K562 (cell line): ENCODE measurements at regions not wholly inside any gene's neighbourhood (a gene's known extent, or its start where the extent isn't known, plus 50 kb on each side); places are given as distances from the start of the nearest gene placed in this dataset.

Experiments used
- CHD1 ChIP-seq: fragments of 200-600 bp; sonication (generic); IDR thresholded peaks from one replicate; pipeline ENCODE4 v1.6.1; 2012; ENCODE audit warnings: mild to moderate bottlenecking, moderate library complexity, low read length, inconsistent platforms
- MEF2D ChIP-seq: conservative IDR thresholded peaks from 2 replicates; pipeline ENCODE4 v1.6.1; 2016; ENCODE audit warnings: low read depth, missing genetic modification characterization, missing compliant biosample characterization
- NONO ChIP-seq, 2 experiments: fragments of 200-400 bp in 1 of 2; fragments of 450-650 bp in 1 of 2; formaldehyde crosslinking in 1 of 2; IDR thresholded peaks; 2 replicates each; pipeline ENCODE4 v1.6.1; 2017; ENCODE audit warnings: low read depth in 2 of 2, mild to moderate bottlenecking in 2 of 2, moderate library complexity in 2 of 2, low read length in 1 of 2
- NR2F6 ChIP-seq: fragments of 450-650 bp; formaldehyde crosslinking; IDR thresholded peaks from 2 replicates; pipeline ENCODE4 v1.4.0; 2020; ENCODE audit warnings: mild to moderate bottlenecking
- RAD21 ChIP-seq, 2 experiments: fragments of 250-450 bp in 1 of 2; fragments of 450-650 bp in 1 of 2; sonication (Bioruptor Pico) in 1 of 2; formaldehyde crosslinking in 1 of 2; IDR thresholded peaks in 1 of 2; conservative IDR thresholded peaks in 1 of 2; 2 replicates each; pipeline versions ENCODE4 v1.4.0 to v1.8.0; 2020 to 2022; ENCODE audit warnings: mild to moderate bottlenecking in 2 of 2, moderate library complexity in 1 of 2
- SREBF1 ChIP-seq: fragments of 150-350 bp; IDR thresholded peaks from 2 replicates; pipeline ENCODE4 v1.6.1; 2014; ENCODE audit warnings: antibody characterized with exemption, low read depth, low read length, borderline replicate concordance
- TF ChIP-seq, protein P1 (sequence below), 2 experiments: fragments of 450-650 bp; IDR thresholded peaks; 2 replicates each; pipeline ENCODE4 v1.6.1; 2016; ENCODE audit warnings: mild to moderate bottlenecking in 2 of 2, borderline replicate concordance in 1 of 2, low read depth in 1 of 2, moderate library complexity in 1 of 2
- TF ChIP-seq, protein P2 (sequence below), 3 experiments: IDR thresholded peaks in 2 of 3; conservative IDR thresholded peaks in 1 of 3; 2 replicates each; pipeline ENCODE4 v1.5.1; 2011 to 2012; ENCODE audit warnings: low read length in 3 of 3, mild to moderate bottlenecking in 3 of 3, control low read depth in 2 of 3, improper control_type of control experiment in 1 of 3, inconsistent platforms in 1 of 3, low read depth in 1 of 3, mixed read lengths in 1 of 3, moderate library complexity in 1 of 3; ENCODE audit not compliant: insufficient read depth in 2 of 3
- TF ChIP-seq, protein P3 (sequence below): fragments of 450-650 bp; formaldehyde crosslinking; IDR thresholded peaks from 2 replicates; pipeline ENCODE4 v1.4.0; 2020; ENCODE audit warnings: mild to moderate bottlenecking, moderate library complexity
- TF ChIP-seq, protein P4 (sequence below), 3 experiments: fragments of 200-800 bp in 1 of 3; fragments of 250-450 bp in 1 of 3; fragments of 450-650 bp in 1 of 3; sonication (Bioruptor Pico) in 1 of 3; sonication (Bioruptor generic) in 1 of 3; formaldehyde crosslinking in 1 of 3; IDR thresholded peaks; 2 replicates each; pipeline versions ENCODE4 v1.6.1 to v1.8.0; 2016 to 2022; ENCODE audit warnings: mild to moderate bottlenecking in 2 of 3, missing genetic modification characterization in 2 of 3, missing compliant biosample characterization in 1 of 3, moderate library complexity in 1 of 3

DNA sequence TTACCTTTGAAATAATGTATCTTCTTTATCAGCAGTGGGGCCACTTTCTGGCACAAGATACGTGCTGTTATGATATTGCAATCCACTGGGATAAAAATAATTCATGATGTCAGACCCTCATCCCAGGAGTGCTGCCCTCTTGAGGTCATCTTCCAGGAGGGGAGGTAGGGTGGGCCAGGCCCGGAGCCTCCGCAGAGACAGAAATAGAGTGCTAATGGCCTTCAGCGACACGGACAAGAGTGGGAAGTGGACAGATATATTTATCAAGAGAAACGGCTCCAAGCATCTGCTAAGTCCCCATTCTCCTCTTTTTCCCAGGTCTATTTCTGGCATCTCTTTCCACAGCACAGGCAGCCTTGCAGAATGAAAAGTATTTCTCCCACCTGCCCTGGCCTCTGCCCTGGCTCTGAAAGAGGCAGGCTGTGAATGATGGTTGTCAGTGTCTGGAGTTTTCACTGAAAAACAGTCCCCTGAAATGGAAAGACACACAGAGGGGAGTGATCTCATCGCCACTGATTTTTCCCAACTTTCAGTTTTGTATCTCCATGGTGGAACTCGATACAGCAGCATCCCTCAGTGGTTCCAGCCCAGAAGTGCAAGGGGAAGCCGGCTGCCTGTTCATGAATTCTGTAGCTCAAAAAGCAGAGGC, 251.7 kb upstream of the MYO3A start (continued):
- TF ChIP-seq SREBF1 (no peak), NONO (IDR thresholded peaks at IDR 0.05; ENCODE audit: low read depth in 2 of 2, low read length in 1 of 2) (no peak), RAD21 (CRISPR knock-in tag; conservative IDR thresholded peaks at IDR 0.05 in 1 of 2, IDR thresholded peaks at IDR 0.05 in 1 of 2) (peak; percentile 41 to 62), NR2F6 (CRISPR knock-in tag) (no peak), CHD1 (no peak), MEF2D (tag) (no peak)
- TF ChIP-seq, protein P1, sequence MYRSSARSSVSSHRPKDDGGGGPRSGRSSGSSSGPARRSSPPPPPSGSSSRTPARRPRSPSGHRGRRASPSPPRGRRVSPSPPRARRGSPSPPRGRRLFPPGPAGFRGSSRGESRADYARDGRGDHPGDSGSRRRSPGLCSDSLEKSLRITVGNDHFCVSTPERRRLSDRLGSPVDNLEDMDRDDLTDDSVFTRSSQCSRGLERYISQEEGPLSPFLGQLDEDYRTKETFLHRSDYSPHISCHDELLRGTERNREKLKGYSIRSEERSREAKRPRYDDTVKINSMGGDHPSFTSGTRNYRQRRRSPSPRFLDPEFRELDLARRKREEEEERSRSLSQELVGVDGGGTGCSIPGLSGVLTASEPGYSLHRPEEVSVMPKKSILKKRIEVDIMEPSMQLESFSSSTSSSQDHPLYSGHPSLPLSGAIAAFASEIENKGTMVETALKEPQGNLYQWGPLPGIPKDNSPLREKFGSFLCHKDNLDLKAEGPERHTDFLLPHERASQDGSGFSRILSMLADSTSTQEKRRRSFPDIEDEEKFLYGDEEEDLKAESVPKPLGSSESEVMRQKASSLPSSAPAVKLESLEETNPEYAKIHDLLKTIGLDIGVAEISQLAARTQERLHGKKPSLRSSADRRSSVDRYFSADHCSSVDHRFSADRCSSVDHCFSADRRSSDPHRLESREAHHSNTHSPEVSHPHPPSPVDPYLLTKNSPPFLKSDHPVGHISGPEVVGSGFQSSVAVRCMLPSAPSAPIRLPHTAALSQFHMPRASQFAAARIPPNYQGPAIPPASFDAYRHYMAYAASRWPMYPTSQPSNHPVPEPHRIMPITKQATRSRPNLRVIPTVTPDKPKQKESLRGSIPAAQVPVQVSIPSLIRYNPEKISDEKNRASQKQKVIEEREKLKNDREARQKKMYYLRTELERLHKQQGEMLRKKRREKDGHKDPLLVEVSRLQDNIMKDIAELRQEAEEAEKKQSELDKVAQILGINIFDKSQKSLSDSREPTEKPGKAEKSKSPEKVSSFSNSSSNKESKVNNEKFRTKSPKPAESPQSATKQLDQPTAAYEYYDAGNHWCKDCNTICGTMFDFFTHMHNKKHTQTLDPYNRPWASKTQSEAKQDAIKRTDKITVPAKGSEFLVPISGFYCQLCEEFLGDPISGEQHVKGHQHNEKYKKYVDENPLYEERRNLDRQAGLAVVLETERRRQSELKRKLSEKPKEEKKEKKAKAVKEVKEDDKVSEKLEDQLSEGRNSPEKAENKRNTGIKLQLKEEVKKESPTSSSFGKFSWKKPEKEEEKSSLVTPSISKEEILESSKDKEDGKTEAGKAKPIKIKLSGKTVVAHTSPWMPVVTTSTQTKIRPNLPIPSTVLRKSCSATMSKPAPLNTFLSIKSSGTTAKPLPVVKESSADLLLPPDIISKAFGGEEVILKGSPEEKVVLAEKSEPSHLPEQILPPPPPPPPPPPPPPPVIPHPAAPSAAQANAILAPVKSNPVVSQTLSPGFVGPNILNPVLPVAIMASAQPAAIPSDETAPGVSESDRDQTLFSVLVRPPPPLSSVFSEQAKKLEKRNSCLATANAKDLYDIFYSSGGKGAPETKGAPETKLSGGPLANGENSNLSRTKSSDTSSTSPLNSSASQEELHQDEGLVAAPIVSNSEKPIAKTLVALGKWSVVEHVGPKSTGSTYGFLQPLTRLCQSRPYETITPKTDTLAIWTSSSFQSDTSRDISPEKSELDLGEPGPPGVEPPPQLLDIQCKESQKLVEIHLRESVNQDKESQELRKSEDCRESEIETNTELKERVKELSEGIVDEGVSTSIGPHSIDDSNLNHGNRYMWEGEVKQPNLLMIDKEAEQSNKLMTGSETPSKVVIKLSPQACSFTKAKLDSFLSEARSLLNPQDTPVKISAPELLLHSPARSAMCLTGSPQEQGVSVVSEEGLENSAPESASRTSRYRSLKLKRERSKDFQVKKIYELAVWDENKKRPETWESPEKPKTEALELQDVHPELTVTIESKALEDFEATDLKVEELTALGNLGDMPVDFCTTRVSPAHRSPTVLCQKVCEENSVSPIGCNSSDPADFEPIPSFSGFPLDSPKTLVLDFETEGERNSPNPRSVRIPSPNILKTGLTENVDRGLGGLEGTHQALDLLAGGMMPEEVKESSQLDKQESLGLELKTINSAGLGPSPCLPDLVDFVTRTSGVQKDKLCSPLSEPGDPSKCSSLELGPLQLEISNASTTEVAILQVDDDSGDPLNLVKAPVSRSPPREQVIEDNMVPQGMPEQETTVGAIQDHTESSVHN (IDR thresholded peaks at IDR 0.05; ENCODE audit: borderline replicate concordance in 1 of 2, low read depth in 1 of 2) = no peak
- TF ChIP-seq, protein P2, sequence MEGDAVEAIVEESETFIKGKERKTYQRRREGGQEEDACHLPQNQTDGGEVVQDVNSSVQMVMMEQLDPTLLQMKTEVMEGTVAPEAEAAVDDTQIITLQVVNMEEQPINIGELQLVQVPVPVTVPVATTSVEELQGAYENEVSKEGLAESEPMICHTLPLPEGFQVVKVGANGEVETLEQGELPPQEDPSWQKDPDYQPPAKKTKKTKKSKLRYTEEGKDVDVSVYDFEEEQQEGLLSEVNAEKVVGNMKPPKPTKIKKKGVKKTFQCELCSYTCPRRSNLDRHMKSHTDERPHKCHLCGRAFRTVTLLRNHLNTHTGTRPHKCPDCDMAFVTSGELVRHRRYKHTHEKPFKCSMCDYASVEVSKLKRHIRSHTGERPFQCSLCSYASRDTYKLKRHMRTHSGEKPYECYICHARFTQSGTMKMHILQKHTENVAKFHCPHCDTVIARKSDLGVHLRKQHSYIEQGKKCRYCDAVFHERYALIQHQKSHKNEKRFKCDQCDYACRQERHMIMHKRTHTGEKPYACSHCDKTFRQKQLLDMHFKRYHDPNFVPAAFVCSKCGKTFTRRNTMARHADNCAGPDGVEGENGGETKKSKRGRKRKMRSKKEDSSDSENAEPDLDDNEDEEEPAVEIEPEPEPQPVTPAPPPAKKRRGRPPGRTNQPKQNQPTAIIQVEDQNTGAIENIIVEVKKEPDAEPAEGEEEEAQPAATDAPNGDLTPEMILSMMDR (IDR thresholded peaks at IDR 0.05 in 2 of 3, conservative IDR thresholded peaks at IDR 0.05 in 1 of 3; ENCODE audit: insufficient read depth in 2 of 3, low read depth in 1 of 3, low read length in 3 of 3) = peak; percentile 33 to 52 (median 35); a peak in 4 of 6 replicates
- TF ChIP-seq, protein P3, sequence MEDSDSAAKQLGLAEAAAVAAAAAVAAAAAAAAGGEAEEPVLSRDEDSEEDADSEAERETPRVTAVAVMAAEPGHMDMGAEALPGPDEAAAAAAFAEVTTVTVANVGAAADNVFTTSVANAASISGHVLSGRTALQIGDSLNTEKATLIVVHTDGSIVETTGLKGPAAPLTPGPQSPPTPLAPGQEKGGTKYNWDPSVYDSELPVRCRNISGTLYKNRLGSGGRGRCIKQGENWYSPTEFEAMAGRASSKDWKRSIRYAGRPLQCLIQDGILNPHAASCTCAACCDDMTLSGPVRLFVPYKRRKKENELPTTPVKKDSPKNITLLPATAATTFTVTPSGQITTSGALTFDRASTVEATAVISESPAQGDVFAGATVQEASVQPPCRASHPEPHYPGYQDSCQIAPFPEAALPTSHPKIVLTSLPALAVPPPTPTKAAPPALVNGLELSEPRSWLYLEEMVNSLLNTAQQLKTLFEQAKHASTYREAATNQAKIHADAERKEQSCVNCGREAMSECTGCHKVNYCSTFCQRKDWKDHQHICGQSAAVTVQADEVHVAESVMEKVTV = 0 out of 2 replicates have a peak, but pooled peaks have one; percentile 13
- TF ChIP-seq, protein P4, sequence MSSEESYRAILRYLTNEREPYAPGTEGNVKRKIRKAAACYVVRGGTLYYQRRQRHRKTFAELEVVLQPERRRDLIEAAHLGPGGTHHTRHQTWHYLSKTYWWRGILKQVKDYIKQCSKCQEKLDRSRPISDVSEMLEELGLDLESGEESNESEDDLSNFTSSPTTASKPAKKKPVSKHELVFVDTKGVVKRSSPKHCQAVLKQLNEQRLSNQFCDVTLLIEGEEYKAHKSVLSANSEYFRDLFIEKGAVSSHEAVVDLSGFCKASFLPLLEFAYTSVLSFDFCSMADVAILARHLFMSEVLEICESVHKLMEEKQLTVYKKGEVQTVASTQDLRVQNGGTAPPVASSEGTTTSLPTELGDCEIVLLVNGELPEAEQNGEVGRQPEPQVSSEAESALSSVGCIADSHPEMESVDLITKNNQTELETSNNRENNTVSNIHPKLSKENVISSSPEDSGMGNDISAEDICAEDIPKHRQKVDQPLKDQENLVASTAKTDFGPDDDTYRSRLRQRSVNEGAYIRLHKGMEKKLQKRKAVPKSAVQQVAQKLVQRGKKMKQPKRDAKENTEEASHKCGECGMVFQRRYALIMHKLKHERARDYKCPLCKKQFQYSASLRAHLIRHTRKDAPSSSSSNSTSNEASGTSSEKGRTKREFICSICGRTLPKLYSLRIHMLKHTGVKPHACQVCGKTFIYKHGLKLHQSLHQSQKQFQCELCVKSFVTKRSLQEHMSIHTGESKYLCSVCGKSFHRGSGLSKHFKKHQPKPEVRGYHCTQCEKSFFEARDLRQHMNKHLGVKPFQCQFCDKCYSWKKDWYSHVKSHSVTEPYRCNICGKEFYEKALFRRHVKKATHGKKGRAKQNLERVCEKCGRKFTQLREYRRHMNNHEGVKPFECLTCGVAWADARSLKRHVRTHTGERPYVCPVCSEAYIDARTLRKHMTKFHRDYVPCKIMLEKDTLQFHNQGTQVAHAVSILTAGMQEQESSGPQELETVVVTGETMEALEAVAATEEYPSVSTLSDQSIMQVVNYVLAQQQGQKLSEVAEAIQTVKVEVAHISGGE (CRISPR knock-in tag; IDR thresholded peaks at IDR 0.05) = no peak
